Pulmonary artery endothelial cell (primary cell): ENCODE measurements at regions not wholly inside any gene's neighbourhood (a gene's known extent, or its start where the extent isn't known, plus 50 kb on each side); places are given as distances from the start of the nearest gene placed in this dataset.
"Not testable (repeated sequence)": the region's sequence is repeated elsewhere in the genome, so short reads cannot be mapped to it uniquely, and the experiment has no call there.

Experiments
- DNase-seq: peaks from one replicate; pipeline ENCODE4 v3.0.0-alpha.2; 2011; ENCODE audit warnings: low read depth, low spot score

GRCh38 chr3:115252679-115253078 lies 105.6 kb upstream of the ZBTB20 start:
- DNase-seq = no peak

GRCh38 chr3:115254492-115255196 lies 107.6 kb upstream of the ZBTB20 start:
- DNase-seq = no peak

GRCh38 chr3:115255197-115255585 lies 108.1 kb upstream of the ZBTB20 start:
- no peak for DNase-seq

GRCh38 chr3:115270849-115271248 lies 123.8 kb upstream of the ZBTB20 start:
- DNase-seq = no peak

GRCh38 chr3:115272036-115272824 lies 125.1 kb upstream of the ZBTB20 start:
- DNase-seq = no peak

GRCh38 chr3:115275896-115276295 lies 128.8 kb upstream of the ZBTB20 start:
- no peak for DNase-seq

GRCh38 chr3:115279939-115280338 lies 132.9 kb upstream of the ZBTB20 start:
- no peak for DNase-seq

- DNase-seq = no peak
Observed at GRCh38 chr3:115280506-115280905, 133.4 kb upstream of the ZBTB20 start.

GRCh38 chr3:115281697-115282675 lies 134.9 kb upstream of the ZBTB20 start:
- DNase-seq = no peak

- DNase-seq = no peak
Observed at GRCh38 chr3:115284980-115285379, 137.9 kb upstream of the ZBTB20 start.

GRCh38 chr3:115286529-115287197 lies 139.6 kb upstream of the ZBTB20 start:
- DNase-seq = no peak

- no peak for DNase-seq
Observed at GRCh38 chr3:115287198-115287597, 140.1 kb upstream of the ZBTB20 start.

GRCh38 chr3:115292131-115292530 lies 145.0 kb upstream of the ZBTB20 start:
- no peak for DNase-seq

- no peak for DNase-seq
Observed at GRCh38 chr3:115292677-115293165, 145.6 kb upstream of the ZBTB20 start.

GRCh38 chr3:115293321-115293720 lies 146.2 kb upstream of the ZBTB20 start:
- no peak for DNase-seq

- no peak for DNase-seq
Observed at GRCh38 chr3:115301364-115301860, 154.3 kb upstream of the ZBTB20 start.

GRCh38 chr3:115317953-115318352 lies 170.9 kb upstream of the ZBTB20 start:
- DNase-seq = not testable (repeated sequence)

GRCh38 chr3:115321400-115321805 lies 174.3 kb upstream of the ZBTB20 start:
- no peak for DNase-seq

- no peak for DNase-seq
Observed at GRCh38 chr3:115322901-115323300, 175.8 kb upstream of the ZBTB20 start.

- DNase-seq = no peak
Observed at GRCh38 chr3:115323380-115323779, 176.3 kb upstream of the ZBTB20 start.

GRCh38 chr3:115324056-115324455 lies 177.0 kb upstream of the ZBTB20 start:
- DNase-seq = no peak
